Osteoblast (primary cell): ENCODE measurements at regions not wholly inside any gene's neighbourhood (a gene's known extent, or its start where the extent isn't known, plus 50 kb on each side); places are given as distances from the start of the nearest gene placed in this dataset.

Experiments
- DNase-seq: peaks from one replicate; pipeline ENCODE4 v3.0.0; 2011; ENCODE audit warnings: low spot score, mixed read lengths; ENCODE audit not compliant: insufficient read length; ENCODE audit errors: missing footprints
- H2AFZ ChIP-seq: 2 replicates; pipeline ENCODE4 v1.6.0; 2011; ENCODE audit warnings: mild to moderate bottlenecking, low read length
- H3K27ac ChIP-seq: 2 replicates; pipeline ENCODE4 v1.5.1; 2011; ENCODE audit warnings: mild to moderate bottlenecking, low read depth, low read length, moderate library complexity
- H3K27me3 ChIP-seq: 2 replicates; pipeline ENCODE4 v1.6.0; 2012; ENCODE audit warnings: mild to moderate bottlenecking, control low read depth, inconsistent platforms, low read length, moderate library complexity; ENCODE audit not compliant: insufficient read depth
- H3K36me3 ChIP-seq: 2 replicates; pipeline ENCODE4 v1.5.1; 2011; ENCODE audit warnings: mild to moderate bottlenecking, low read length, control low read depth, moderate library complexity; ENCODE audit not compliant: insufficient read depth
- H3K4me1 ChIP-seq: 2 replicates; pipeline ENCODE4 v1.5.1; 2011; ENCODE audit warnings: mild to moderate bottlenecking, low read length, control low read depth, moderate library complexity; ENCODE audit not compliant: insufficient read depth
- H3K4me2 ChIP-seq: 2 replicates; pipeline ENCODE4 v1.6.0; 2011; ENCODE audit warnings: mild to moderate bottlenecking, low read length; ENCODE audit not compliant: insufficient read depth
- H3K4me3 ChIP-seq: fragments of 200-600 bp; sonication (generic); 3 replicates; pipeline ENCODE4 v1.5.1; 2012; ENCODE audit warnings: mild to moderate bottlenecking, low read length, inconsistent platforms; ENCODE audit not compliant: insufficient read depth
- H3K79me2 ChIP-seq: 2 replicates; pipeline ENCODE4 v1.6.0; 2012; ENCODE audit warnings: mild to moderate bottlenecking, low read length, control low read depth, inconsistent platforms; ENCODE audit not compliant: insufficient read depth
- H3K9me3 ChIP-seq: 2 replicates; pipeline ENCODE4 v1.5.1; 2011; ENCODE audit warnings: low read depth, low read length, control low read depth
- H4K20me1 ChIP-seq: 2 replicates; pipeline ENCODE4 v1.6.0; 2012; ENCODE audit warnings: mild to moderate bottlenecking, low read length, control low read depth; ENCODE audit not compliant: insufficient read depth
- CTCF ChIP-seq: IDR thresholded peaks from 2 replicates; pipeline ENCODE4 v1.5.1; 2011; ENCODE audit warnings: mild to moderate bottlenecking, low read depth, low read length, moderate library complexity; ENCODE audit errors: extremely low read depth

GRCh38 chr6:108795814-108796213, 52.4 kb upstream of the ARMC2 start:
- H3K4me1 ChIP-seq, result peaks cover 5% of the 10 kb centered on the region
- H2AFZ ChIP-seq, result no peak overlapping the region
- no peak for DNase-seq
- no peak for TF ChIP-seq CTCF
- no peak overlapping the region for H3K4me3 ChIP-seq
- H3K9me3 ChIP-seq, result no peaks in the 10 kb centered on the region
- H3K4me2 ChIP-seq, result no peak overlapping the region
- no peaks in the 10 kb centered on the region for H4K20me1 ChIP-seq
- no peaks in the 10 kb centered on the region for H3K79me2 ChIP-seq
- H3K36me3 ChIP-seq, result no peaks in the 10 kb centered on the region
- no peaks in the 10 kb centered on the region for H3K27me3 ChIP-seq
- H3K27ac ChIP-seq, result no peak overlapping the region

GRCh38 chr6:108796875-108797274, 51.3 kb upstream of the ARMC2 start:
- Histone ChIP-seq H3K36me3 (no peaks in the 10 kb centered on the region), H3K4me2 (no peak overlapping the region), H3K9me3 (no peaks in the 10 kb centered on the region), H3K27me3 (no peaks in the 10 kb centered on the region), H3K27ac (no peak overlapping the region), H4K20me1 (no peaks in the 10 kb centered on the region), H3K4me3 (no peak overlapping the region), H3K4me1 (peaks cover 5% of the 10 kb centered on the region), H2AFZ (no peak overlapping the region), H3K79me2 (no peaks in the 10 kb centered on the region)
- no peak for TF ChIP-seq CTCF
- DNase-seq, result no peak

DNA sequence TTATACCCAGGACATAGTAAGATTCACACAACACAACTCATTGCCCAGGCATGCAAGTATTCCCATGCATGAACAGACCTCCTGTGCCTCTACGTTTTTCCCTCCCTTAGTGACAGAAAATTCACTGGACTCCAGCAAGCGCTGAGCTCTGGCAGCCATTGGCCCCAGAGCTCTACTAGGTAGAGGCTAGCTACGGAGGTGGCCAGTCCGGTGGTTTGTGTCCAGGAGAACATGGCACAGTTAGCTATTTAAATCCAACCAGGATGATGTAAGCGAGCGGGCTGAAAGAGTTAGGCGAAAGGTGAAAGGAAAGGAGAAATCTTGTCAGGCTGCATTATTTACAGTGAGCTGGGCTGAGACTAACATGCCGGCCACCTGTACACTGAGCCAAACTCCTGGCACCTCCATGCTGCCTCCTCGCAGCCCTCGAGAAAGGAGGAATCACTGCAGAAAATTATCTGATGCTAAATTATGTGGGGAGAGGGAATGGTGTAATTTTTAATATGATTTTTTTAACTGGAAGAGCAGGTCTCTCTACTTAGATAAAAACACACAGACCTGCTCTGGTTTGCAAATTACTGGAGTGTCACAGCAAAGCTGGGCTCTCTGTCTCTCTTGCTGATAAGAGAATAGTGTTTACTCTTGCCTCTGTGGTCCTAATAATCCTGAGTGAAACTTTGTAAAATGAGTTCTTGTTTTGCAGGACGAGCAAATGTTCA, 50.1 kb upstream of the ARMC2 start:
- H3K27ac ChIP-seq, result no peak overlapping the region
- DNase-seq, result no peak
- no peaks in the 10 kb centered on the region for H3K79me2 ChIP-seq
- no peak overlapping the region for H2AFZ ChIP-seq
- H4K20me1 ChIP-seq, result no peaks in the 10 kb centered on the region
- no peaks in the 10 kb centered on the region for H3K9me3 ChIP-seq
- H3K36me3 ChIP-seq, result no peaks in the 10 kb centered on the region
- no peak overlapping the region for H3K4me2 ChIP-seq
- no peaks in the 10 kb centered on the region for H3K27me3 ChIP-seq
- no peak overlapping the region for H3K4me3 ChIP-seq
- H3K4me1 ChIP-seq, result peaks cover 5% of the 10 kb centered on the region
- no peak for TF ChIP-seq CTCF
